HG03066 (cell line): ENCODE measurements at regions not wholly inside any gene's neighbourhood (a gene's known extent, or its start where the extent isn't known, plus 50 kb on each side); places are given as distances from the start of the nearest gene placed in this dataset.
"Not testable (repeated sequence)": the region's sequence is repeated elsewhere in the genome, so short reads cannot be mapped to it uniquely, and the experiment has no call there.

Source experiments
- ATAC-seq: cut with Tn5 transposase; IDR thresholded peaks from one replicate; pipeline ENCODE4 v1.9.1; 2021; ENCODE audit warnings: low read depth; ENCODE audit not compliant: unreplicated experiment

- ATAC-seq = no peak
Measured at GRCh38 chr2:117607202-117607601, 207.3 kb upstream of the DDX18 start.

- no peak for ATAC-seq
Measured at GRCh38 chr2:117613101-117613500, 201.4 kb upstream of the DDX18 start.

GRCh38 chr2:117614296-117614695, 200.2 kb upstream of the DDX18 start:
- ATAC-seq = no peak

GRCh38 chr2:117614823-117615534, 199.5 kb upstream of the DDX18 start:
- ATAC-seq = no peak

- ATAC-seq = no peak
Measured at GRCh38 chr2:117618607-117619006, 195.9 kb upstream of the DDX18 start.

GRCh38 chr2:117621326-117621725, 193.2 kb upstream of the DDX18 start:
- no peak for ATAC-seq

GRCh38 chr2:117623175-117623574, 191.3 kb upstream of the DDX18 start:
- not testable (repeated sequence) for ATAC-seq

GRCh38 chr2:117631152-117631945, 183.1 kb upstream of the DDX18 start:
- ATAC-seq = no peak

GRCh38 chr2:117635481-117635880, 179.0 kb upstream of the DDX18 start:
- ATAC-seq = no peak

- ATAC-seq = no peak
Measured at GRCh38 chr2:117639401-117639800, 175.1 kb upstream of the DDX18 start.

GRCh38 chr2:117644403-117644802, 170.1 kb upstream of the DDX18 start:
- ATAC-seq = no peak

GRCh38 chr2:117645458-117645857, 169.0 kb upstream of the DDX18 start:
- no peak for ATAC-seq

- ATAC-seq = no peak
Measured at GRCh38 chr2:117646099-117646498, 168.4 kb upstream of the DDX18 start.

GRCh38 chr2:117646872-117647271, 167.6 kb upstream of the DDX18 start:
- no peak for ATAC-seq

GRCh38 chr2:117656546-117656945, 157.9 kb upstream of the DDX18 start:
- no peak for ATAC-seq

- no peak for ATAC-seq
Measured at GRCh38 chr2:117661619-117662018, 152.9 kb upstream of the DDX18 start.

- ATAC-seq = no peak
Measured at GRCh38 chr2:117674172-117674571, 140.3 kb upstream of the DDX18 start.

- ATAC-seq = no peak
Measured at GRCh38 chr2:117679952-117680351, 134.5 kb upstream of the DDX18 start.

GRCh38 chr2:117684919-117685318, 129.6 kb upstream of the DDX18 start:
- no peak for ATAC-seq

GRCh38 chr2:117686699-117687098, 127.8 kb upstream of the DDX18 start:
- peak; percentile 95 for ATAC-seq

- no peak for ATAC-seq
Measured at GRCh38 chr2:117691595-117691994, 122.9 kb upstream of the DDX18 start.
